VCaP (cell line): ENCODE measurements at regions not wholly inside any gene's neighbourhood (a gene's known extent, or its start where the extent isn't known, plus 50 kb on each side); places are given as distances from the start of the nearest gene placed in this dataset.

ENCODE experiments used
- H3K27ac ChIP-seq: fragments of 450-650 bp; 2 replicates; pipeline ENCODE4 v1.5.1; 2017
- TF ChIP-seq, protein P1 (sequence below): fragments of 450-650 bp; conservative IDR thresholded peaks from 2 replicates; pipeline ENCODE4 v1.5.1; 2017; ENCODE audit warnings: mild to moderate bottlenecking, moderate library complexity

- TF ChIP-seq, protein P1, sequence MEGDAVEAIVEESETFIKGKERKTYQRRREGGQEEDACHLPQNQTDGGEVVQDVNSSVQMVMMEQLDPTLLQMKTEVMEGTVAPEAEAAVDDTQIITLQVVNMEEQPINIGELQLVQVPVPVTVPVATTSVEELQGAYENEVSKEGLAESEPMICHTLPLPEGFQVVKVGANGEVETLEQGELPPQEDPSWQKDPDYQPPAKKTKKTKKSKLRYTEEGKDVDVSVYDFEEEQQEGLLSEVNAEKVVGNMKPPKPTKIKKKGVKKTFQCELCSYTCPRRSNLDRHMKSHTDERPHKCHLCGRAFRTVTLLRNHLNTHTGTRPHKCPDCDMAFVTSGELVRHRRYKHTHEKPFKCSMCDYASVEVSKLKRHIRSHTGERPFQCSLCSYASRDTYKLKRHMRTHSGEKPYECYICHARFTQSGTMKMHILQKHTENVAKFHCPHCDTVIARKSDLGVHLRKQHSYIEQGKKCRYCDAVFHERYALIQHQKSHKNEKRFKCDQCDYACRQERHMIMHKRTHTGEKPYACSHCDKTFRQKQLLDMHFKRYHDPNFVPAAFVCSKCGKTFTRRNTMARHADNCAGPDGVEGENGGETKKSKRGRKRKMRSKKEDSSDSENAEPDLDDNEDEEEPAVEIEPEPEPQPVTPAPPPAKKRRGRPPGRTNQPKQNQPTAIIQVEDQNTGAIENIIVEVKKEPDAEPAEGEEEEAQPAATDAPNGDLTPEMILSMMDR: no peak
- H3K27ac ChIP-seq: no peak overlapping the region
Observed at GRCh38 chr15:93200837-93201226, 111.8 kb upstream of the RGMA start.

GRCh38 chr15:93200081-93200836 is 111.2 kb upstream of the RGMA start:
- H3K27ac ChIP-seq: no peak overlapping the region

GRCh38 chr15:93196135-93196670 is 107.2 kb upstream of the RGMA start:
- TF ChIP-seq, protein P1: no peak
- H3K27ac ChIP-seq: no peak overlapping the region

More at GRCh38 chr15:93200081-93200836, 111.2 kb upstream of the RGMA start:
- TF ChIP-seq, protein P1: no peak

GRCh38 chr15:93195109-93195508 is 106.1 kb upstream of the RGMA start:
- TF ChIP-seq, protein P1: no peak
- H3K27ac ChIP-seq: no peak overlapping the region

GRCh38 chr15:93190238-93190637 is 101.2 kb upstream of the RGMA start:
- TF ChIP-seq, protein P1: no peak

GRCh38 chr15:93189561-93189960 is 100.5 kb upstream of the RGMA start:
- no peak overlapping the region for H3K27ac ChIP-seq
- TF ChIP-seq, protein P1: no peak

More at GRCh38 chr15:93190238-93190637, 101.2 kb upstream of the RGMA start:
- no peak overlapping the region for H3K27ac ChIP-seq

GRCh38 chr15:93188236-93188635 is 99.2 kb upstream of the RGMA start:
- TF ChIP-seq, protein P1: no peak
- H3K27ac ChIP-seq: no peak overlapping the region
